IMR-90 (cell line): ENCODE measurements at regions not wholly inside any gene's neighbourhood (a gene's known extent, or its start where the extent isn't known, plus 50 kb on each side); places are given as distances from the start of the nearest gene placed in this dataset.

Experiments used
- ATAC-seq: fragments of 200-7000 bp; cut with Tn5 transposase; 2 replicates; pipeline ENCODE4 v1.9.1; 2020; ENCODE audit warnings: low read depth, mild to moderate bottlenecking, moderate library complexity
- BruUV-seq: library from RNA; stranded (reverse); fragments of 400-500 nt; replicated peaks from 2 replicates; lab custom pipeline; 2021; lab: Mats Ljungman, UMichigan
- CTCF ChIA-PET: fragments of 300-600 bp; formaldehyde crosslinking; extraction: SDS; loops from one replicate; lab custom pipeline; 2021; ENCODE audit warnings: antibody characterized with exemption; lab: Yijun Ruan, JAX
- POLR2A ChIA-PET: fragments of 300-600 bp; sonication (Branson Sonifier 250); formaldehyde crosslinking; loops from one replicate; lab custom pipeline; 2022; ENCODE audit warnings: antibody characterized with exemption; ENCODE audit not compliant: unreplicated experiment; lab: Charles Lee
- DNase-seq: peaks from one replicate; pipeline ENCODE4 v3.0.0; 2013
- H2AFZ ChIP-seq: replicated peaks from 2 replicates; pipeline ENCODE3; 2013; ENCODE audit warnings: low read length, mild to moderate bottlenecking; ENCODE audit not compliant: poor library complexity
- H2AK5ac ChIP-seq: 2 replicates; pipeline ENCODE4 v1.6.1; 2013; ENCODE audit warnings: low read depth, low read length, inconsistent platforms
- H2AK9ac ChIP-seq: replicated peaks from 2 replicates; pipeline ENCODE3; 2013; ENCODE audit warnings: mild to moderate bottlenecking, low read depth, low read length, moderate library complexity; ENCODE audit not compliant: poor library complexity
- H2BK120ac ChIP-seq: 2 replicates; pipeline ENCODE4 v1.6.1; 2013; ENCODE audit warnings: low read depth, low read length, inconsistent platforms
- H2BK15ac ChIP-seq: 3 replicates; pipeline ENCODE4 v1.6.1; 2013; ENCODE audit warnings: low read depth, low read length, inconsistent platforms
- H2BK20ac ChIP-seq: 2 replicates; pipeline ENCODE4 v1.6.1; 2013; ENCODE audit warnings: low read depth, mild to moderate bottlenecking, inconsistent platforms, low read length, moderate library complexity
- H2BK5ac ChIP-seq: 2 replicates; pipeline ENCODE4 v1.6.1; 2013; ENCODE audit warnings: mild to moderate bottlenecking, low read depth, low read length, inconsistent platforms; ENCODE audit not compliant: poor library complexity, severe bottlenecking
- H3K14ac ChIP-seq: replicated peaks from 2 replicates; pipeline ENCODE4 v1.6.1; 2013; ENCODE audit warnings: low read depth, low read length, inconsistent platforms
- H3K18ac ChIP-seq: 2 replicates; pipeline ENCODE4 v1.6.1; 2013; ENCODE audit warnings: low read depth, low read length, control low read depth
- H3K23ac ChIP-seq: 2 replicates; pipeline ENCODE4 v1.6.1; 2013; ENCODE audit warnings: low read depth, low read length, inconsistent platforms
- H3K27ac ChIP-seq: 2 replicates; pipeline ENCODE4 v1.5.1; 2013; ENCODE audit warnings: mild to moderate bottlenecking, control low read depth, low read length; ENCODE audit not compliant: insufficient read depth
- H3K27me3 ChIP-seq: 2 replicates; pipeline ENCODE4 v1.6.1; 2013; ENCODE audit warnings: low read length; ENCODE audit not compliant: control insufficient read depth, insufficient read depth
- H3K36me3 ChIP-seq: 2 replicates; pipeline ENCODE4 v1.6.1; 2013; ENCODE audit warnings: low read length, mixed read lengths; ENCODE audit not compliant: control insufficient read depth, insufficient read depth
- H3K4ac ChIP-seq: 2 replicates; pipeline ENCODE4 v1.6.1; 2013; ENCODE audit warnings: low read depth, low read length, inconsistent platforms
- H3K4me1 ChIP-seq: 2 replicates; pipeline ENCODE4 v1.6.1; 2013; ENCODE audit warnings: low read length, mixed read lengths; ENCODE audit not compliant: control insufficient read depth, insufficient read depth
- H3K4me2 ChIP-seq: 2 replicates; pipeline ENCODE4 v1.6.1; 2013; ENCODE audit warnings: low read depth, mild to moderate bottlenecking, control low read depth, low read length, moderate library complexity
- H3K4me3 ChIP-seq: 2 replicates; pipeline ENCODE4 v1.5.1; 2013; ENCODE audit warnings: low read depth, mild to moderate bottlenecking, control low read depth, low read length, moderate library complexity; ENCODE audit not compliant: insufficient read depth
- H3K56ac ChIP-seq: 2 replicates; pipeline ENCODE4 v1.6.1; 2013; ENCODE audit warnings: low read length, inconsistent platforms; ENCODE audit not compliant: insufficient read depth; ENCODE audit errors: extremely low read depth
- H3K79me1 ChIP-seq, 2 experiments: 2 replicates each; pipeline ENCODE4 v1.6.1; 2013; ENCODE audit warnings: low read length in 2 of 2, inconsistent platforms in 1 of 2, low read depth in 1 of 2
- H3K9ac ChIP-seq: 2 replicates; pipeline ENCODE4 v1.6.1; 2013; ENCODE audit warnings: low read depth, low read length, control low read depth
- H3K9me1 ChIP-seq: 2 replicates; pipeline ENCODE4 v1.6.1; 2013; ENCODE audit warnings: low read length, inconsistent platforms; ENCODE audit not compliant: insufficient read depth
- H3K9me3 ChIP-seq: 2 replicates; pipeline ENCODE4 v1.6.1; 2013; ENCODE audit warnings: low read length; ENCODE audit not compliant: control insufficient read depth, insufficient read depth
- H4K20me1 ChIP-seq: 2 replicates; pipeline ENCODE4 v1.6.1; 2013; ENCODE audit warnings: low read length, inconsistent platforms; ENCODE audit not compliant: insufficient read depth
- H4K5ac ChIP-seq: 2 replicates; pipeline ENCODE4 v1.6.1; 2013; ENCODE audit warnings: mild to moderate bottlenecking, low read depth, low read length, control low read depth
- H4K8ac ChIP-seq, 2 experiments: 2 replicates each; pipeline ENCODE4 v1.6.1; 2013; ENCODE audit warnings: low read depth in 2 of 2, low read length in 2 of 2, control low read depth in 1 of 2, inconsistent platforms in 1 of 2
- H4K91ac ChIP-seq: 2 replicates; pipeline ENCODE4 v1.6.1; 2013; ENCODE audit warnings: low read depth, low read length, inconsistent platforms; ENCODE audit not compliant: insufficient read depth
- CEBPB ChIP-seq: IDR thresholded peaks from 2 replicates; pipeline ENCODE4 v1.6.1; 2012; ENCODE audit warnings: low read depth, low read length, improper control_type of control experiment
- dilution Hi-C: fragments of 300-500 bp; cut with HindIII; formaldehyde crosslinking; loops from one replicate; pipeline ENCODE4 v1.14.3; 2018; ENCODE audit warnings: low sequenced_read_pairs; ENCODE audit not compliant: unreplicated experiment
- in situ Hi-C: fragments of 300-500 bp; cut with MboI; formaldehyde crosslinking; loops from 3 replicates; pipeline ENCODE4 v1.14.3; 2019; ENCODE audit warnings: low sequenced_read_pairs, inconsistent platforms, mixed read lengths
- intact Hi-C: fragments of 100-400 bp; cut with micrococcal nuclease; formaldehyde crosslinking; loops from 2 replicates; pipeline ENCODE4 v1.10.0; 2022
- TF ChIP-seq, protein P1 (sequence below): fragments of 150-350 bp; IDR thresholded peaks from 2 replicates; pipeline ENCODE4 v1.6.1; 2016; ENCODE audit warnings: low read depth, mild to moderate bottlenecking, low read length, moderate library complexity, borderline replicate concordance

GRCh38 chr7:17545348-17545747, 246.9 kb downstream of the AHR start:
- Histone ChIP-seq H3K79me1 (no peaks in the 10 kb centered on the region), H3K9ac (no peak overlapping the region), H2BK15ac (no peak overlapping the region), H4K20me1 (no peaks in the 10 kb centered on the region), H3K4ac (no peak overlapping the region), H2BK120ac (no peak overlapping the region), H3K56ac (no peak overlapping the region), H3K4me2 (no peak overlapping the region), H3K18ac (no peak overlapping the region), H4K5ac (no peak overlapping the region), H3K27me3 (no peaks in the 10 kb centered on the region), H3K23ac (no peak overlapping the region), H4K8ac (no peak overlapping the region), H2BK20ac (no peak overlapping the region), H3K4me3 (no peak overlapping the region), H3K14ac (no peak overlapping the region), H4K91ac (no peak overlapping the region), H2AK5ac (no peak overlapping the region), H3K4me1 (peaks cover 4% of the 10 kb centered on the region), H2BK5ac (no peak overlapping the region), H3K36me3 (no peaks in the 10 kb centered on the region), H3K9me3 (no peaks in the 10 kb centered on the region), H3K9me1 (no peaks in the 10 kb centered on the region), H2AFZ (no peak overlapping the region), H3K27ac (no peak overlapping the region), H2AK9ac (no peak overlapping the region)
- ChIA-PET POLR2A (no interaction called here), CTCF (no interaction called here)
- BruUV-seq: no TSS peak
- TF ChIP-seq, protein P1, sequence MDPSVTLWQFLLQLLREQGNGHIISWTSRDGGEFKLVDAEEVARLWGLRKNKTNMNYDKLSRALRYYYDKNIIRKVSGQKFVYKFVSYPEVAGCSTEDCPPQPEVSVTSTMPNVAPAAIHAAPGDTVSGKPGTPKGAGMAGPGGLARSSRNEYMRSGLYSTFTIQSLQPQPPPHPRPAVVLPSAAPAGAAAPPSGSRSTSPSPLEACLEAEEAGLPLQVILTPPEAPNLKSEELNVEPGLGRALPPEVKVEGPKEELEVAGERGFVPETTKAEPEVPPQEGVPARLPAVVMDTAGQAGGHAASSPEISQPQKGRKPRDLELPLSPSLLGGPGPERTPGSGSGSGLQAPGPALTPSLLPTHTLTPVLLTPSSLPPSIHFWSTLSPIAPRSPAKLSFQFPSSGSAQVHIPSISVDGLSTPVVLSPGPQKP: no peak
- no peak for TF ChIP-seq CEBPB
- DNase-seq: no peak
- intact Hi-C loops (no loop called here), in situ Hi-C loops (no loop called here), dilution Hi-C loops (no loop called here)
- ATAC-seq: no peak
